Hematopoietic multipotent progenitor cell treated with erythropoietin and hydrocortisone succinate and interleukin-3 and kit ligand, for 15 days (in vitro differentiated cells): ENCODE measurements at regions not wholly inside any gene's neighbourhood (a gene's known extent, or its start where the extent isn't known, plus 50 kb on each side); places are given as distances from the start of the nearest gene placed in this dataset.
"Not testable (repeated sequence)": the region's sequence is repeated elsewhere in the genome, so short reads cannot be mapped to it uniquely, and the experiment has no call there.

Experiments
- DNase-seq: peaks from one replicate; pipeline ENCODE4 v3.0.0-alpha.2; 2015; ENCODE audit warnings: low spot score

DNA sequence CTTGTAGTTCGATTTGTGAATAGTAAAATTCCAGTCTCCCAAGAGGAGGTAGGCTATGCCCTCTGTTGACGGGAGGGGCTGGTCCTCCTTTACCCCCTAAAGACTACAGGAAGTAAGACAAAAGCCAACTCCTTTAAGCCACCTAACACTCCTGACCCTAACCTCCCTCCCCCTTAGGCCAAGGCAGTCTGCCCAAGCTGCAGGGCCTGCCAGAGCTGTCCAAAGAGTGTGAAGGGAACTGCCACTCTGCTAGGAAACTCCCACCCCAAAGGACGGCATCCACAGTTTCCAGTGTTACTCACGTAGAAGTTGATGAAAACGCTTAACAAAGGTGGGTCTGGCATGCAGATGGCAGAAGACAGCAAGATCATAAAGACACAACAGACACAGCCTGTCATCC lies 803.2 kb downstream of the PLA2G4A start:
- DNase-seq, result no peak

DNA sequence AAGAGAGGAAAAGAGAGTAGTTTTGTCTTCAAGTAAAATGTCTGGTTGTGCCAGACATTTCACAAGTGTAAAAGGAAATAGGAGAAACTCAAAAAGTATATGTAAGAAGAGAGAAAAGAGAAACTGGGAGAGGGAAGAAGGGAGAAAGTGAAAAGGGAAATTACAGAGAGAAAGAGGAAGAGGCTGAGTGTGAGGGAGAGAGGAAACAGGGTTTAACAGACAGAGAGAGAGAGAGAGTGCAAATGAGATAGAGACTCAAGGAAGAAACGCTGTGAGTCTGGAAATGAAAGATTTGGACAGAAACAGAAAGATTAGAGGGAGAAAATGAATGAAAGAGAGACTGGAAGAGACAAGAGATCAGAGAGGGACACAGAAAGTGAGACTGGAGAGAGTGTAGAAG lies 806.2 kb downstream of the PLA2G4A start:
- DNase-seq, result no peak

DNA sequence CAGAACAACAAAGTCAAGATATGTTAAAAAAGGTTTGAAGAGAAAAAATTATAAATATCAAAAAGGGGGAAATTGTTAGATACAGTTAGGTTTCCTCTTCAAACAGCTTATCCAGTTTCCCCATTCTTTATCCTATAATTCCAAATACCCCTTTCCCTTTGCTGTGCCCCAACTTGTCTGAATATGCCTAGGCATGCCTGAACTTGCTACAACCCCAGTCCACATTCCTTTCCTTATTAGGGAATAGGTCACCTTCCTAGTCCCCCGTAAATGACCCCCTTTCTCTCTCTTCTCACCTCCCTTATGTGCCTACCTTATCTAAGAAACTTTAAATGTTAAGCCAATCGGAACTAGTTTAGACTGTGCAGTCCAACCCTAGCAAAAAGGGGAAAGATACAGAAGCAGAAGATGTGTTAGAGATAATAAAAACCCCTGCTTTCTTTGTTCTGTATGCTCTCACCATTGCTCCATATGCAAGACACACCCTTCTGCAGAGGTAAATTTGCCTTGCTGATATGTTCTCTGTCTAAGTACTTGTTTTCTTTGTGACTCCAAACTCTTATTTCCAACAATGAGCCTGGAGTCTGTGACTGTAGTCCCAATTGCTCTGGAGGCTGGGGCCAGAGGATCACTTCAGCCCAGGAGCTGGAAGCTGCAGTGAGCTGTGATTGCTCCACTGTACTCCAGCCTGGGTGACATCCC lies 810.1 kb downstream of the PLA2G4A start:
- no peak for DNase-seq

DNA sequence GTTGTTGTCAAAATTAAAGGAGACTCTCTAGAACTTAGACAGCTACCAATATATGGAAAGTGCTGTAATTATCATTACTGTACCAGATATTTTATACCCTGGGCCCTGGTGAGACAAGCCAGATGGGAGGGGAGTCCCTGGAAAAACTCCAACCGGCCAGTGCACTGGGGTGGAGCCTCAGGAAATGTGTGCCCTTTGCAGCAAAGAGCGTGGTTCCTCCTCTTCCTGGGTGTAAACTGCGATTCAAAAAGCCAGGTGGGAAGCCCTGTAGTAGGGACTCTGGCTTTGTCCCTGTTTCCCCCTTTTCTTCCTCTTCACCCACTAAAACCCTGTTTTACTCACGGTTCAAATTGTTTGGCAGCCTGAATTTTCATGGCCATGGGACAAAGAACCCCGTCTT lies 812.3 kb downstream of the PLA2G4A start:
- no peak for DNase-seq

GRCh38 chr1:187641463-187641862 lies 812.7 kb downstream of the PLA2G4A start:
- no peak for DNase-seq

DNA sequence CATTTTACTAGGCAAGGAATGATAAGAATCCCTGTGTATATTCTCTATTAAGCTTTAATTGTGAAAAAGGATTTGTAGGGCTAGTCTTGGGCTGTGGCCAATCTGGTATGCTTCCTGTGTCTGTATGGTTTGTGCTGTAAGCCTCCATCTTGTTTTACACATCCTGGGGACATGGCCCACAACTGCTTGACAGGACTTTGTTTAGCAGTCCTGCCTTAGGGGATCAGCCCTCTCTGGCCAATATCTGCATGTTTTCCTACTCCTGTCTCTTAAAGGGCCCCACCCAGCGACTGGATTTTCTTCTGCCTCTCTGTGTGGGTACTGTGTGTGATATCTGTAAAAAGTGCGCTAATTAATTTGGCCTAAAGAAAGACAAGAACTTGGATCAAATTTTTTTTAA lies 813.2 kb downstream of the PLA2G4A start:
- no peak for DNase-seq

GRCh38 chr1:187645651-187646050 lies 816.9 kb downstream of the PLA2G4A start:
- DNase-seq, result no peak

GRCh38 chr1:187646536-187647107 lies 817.9 kb downstream of the PLA2G4A start:
- no peak for DNase-seq

DNA sequence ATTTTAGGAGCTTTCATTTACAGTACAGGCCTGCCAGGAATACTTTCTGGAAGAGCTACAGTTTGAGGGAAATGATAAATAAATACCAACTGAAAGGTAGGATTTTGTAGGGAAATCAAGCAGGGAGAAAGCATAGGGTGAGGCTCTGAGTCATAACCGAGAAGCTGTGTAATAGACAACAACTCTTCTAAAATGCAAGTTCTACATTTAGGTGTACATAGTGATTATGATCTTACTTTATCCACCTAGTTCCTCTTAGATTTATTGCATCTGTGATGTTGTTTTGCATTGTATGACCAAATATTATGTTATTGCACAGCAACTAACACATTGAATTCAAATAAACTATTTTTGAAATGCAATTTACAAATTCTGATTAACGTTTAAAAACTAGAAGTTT lies 819.3 kb downstream of the PLA2G4A start:
- no peak for DNase-seq

DNA sequence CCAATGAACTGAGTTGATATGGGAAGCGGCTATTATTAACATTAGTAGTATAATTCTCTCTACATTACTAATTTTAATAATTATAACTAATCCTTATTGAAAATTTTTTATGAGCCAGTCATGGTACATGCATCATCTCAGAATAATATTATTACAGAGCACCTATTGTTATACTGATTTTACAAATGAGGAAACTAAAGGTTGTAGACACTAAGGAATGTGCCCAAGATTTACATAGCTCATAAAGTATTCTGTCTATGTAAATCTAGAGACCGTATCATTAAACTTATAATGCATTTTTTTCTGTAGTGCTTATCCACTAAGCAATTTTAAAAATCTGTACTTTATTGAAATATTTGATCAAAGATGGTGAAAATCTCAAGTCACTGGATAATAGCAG lies 825.9 kb downstream of the PLA2G4A start:
- DNase-seq, result no peak

- DNase-seq, result no peak
These were observed 826.4 kb downstream of the PLA2G4A start for GRCh38 chr1:187655104-187655503.

GRCh38 chr1:187665483-187665882 lies 836.7 kb downstream of the PLA2G4A start:
- DNase-seq, result no peak

- DNase-seq, result no peak
These were observed 852.1 kb downstream of the PLA2G4A start for GRCh38 chr1:187680823-187681222.

DNA sequence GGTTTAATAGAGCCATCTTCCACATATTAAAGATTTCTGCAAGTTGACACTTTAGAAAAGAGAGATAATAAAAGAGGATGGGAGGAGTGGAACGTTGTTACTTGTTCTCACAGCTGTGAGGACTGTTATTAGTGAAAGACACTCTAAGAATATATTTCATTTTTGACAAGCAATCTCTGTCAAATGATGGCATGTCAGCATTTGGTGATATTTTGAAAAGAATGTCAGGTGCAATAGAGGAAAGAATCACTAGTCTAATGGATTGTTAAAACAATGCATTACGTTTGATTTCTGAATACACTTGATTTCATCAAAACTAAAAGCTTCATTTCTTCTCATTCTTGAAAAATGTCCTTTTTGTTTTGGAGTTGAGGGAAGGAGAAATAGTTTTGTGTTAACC lies 853.4 kb downstream of the PLA2G4A start:
- no peak for DNase-seq

DNA sequence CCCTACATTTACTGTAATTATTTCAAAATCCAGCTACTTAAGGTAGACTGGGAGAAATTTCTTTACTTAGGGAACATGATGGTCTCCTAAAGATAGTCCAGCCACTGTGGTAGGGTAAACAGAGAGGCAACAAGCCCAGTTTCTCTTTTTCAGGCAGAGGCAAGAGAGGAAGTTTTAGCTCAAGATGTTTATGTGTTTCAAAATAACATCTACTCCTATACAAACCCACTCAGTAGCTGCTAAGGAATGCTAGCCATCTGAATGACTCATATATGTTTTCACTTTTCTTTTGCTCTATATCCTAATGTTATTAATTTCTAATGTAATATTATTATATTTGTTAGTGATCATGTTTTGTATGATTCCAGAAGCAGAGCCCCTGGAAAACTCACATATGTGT lies 856.6 kb downstream of the PLA2G4A start:
- no peak for DNase-seq

DNA sequence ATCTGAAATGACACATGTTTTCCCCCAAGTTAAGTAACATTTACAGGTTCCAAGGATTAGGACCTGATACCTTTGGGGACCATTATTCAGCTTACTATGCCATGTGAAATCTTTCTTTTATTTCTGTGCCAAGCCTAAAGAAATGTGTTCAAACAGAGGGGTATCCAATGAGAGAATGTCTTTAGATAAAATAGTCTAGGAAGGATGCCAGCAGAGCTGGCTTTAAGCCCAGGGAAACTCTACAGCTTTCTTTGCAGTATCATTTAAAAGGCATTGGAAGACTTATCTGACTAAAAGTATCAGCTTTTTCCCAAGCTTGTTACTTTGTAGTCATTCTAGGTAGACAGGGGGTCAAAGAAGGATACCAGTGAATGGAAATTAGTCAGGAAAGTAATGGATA lies 860.4 kb downstream of the PLA2G4A start:
- no peak for DNase-seq

GRCh38 chr1:187691439-187691838 lies 862.7 kb downstream of the PLA2G4A start:
- DNase-seq, result no peak

GRCh38 chr1:187692799-187693198 lies 864.0 kb downstream of the PLA2G4A start:
- no peak for DNase-seq

DNA sequence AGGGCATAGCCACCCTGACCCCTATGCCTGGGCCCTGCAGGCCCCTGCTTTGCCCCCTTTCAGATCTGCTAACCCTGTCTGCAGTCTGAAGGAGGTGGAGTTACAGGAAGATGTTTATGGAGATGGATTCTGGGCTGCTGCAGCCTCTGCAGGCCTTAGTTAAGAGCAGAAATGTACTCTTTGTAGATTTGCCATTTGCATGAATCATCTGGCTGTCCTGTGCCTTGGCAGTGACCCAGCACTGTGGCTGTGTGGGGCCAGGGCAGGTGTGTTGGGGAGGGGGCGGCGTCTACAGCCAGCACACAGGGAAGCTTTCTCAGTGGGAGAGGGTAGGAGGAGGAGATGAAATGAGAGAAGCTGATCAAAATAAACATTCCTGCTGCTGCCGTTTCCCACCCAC lies 867.3 kb downstream of the PLA2G4A start:
- no peak for DNase-seq

DNA sequence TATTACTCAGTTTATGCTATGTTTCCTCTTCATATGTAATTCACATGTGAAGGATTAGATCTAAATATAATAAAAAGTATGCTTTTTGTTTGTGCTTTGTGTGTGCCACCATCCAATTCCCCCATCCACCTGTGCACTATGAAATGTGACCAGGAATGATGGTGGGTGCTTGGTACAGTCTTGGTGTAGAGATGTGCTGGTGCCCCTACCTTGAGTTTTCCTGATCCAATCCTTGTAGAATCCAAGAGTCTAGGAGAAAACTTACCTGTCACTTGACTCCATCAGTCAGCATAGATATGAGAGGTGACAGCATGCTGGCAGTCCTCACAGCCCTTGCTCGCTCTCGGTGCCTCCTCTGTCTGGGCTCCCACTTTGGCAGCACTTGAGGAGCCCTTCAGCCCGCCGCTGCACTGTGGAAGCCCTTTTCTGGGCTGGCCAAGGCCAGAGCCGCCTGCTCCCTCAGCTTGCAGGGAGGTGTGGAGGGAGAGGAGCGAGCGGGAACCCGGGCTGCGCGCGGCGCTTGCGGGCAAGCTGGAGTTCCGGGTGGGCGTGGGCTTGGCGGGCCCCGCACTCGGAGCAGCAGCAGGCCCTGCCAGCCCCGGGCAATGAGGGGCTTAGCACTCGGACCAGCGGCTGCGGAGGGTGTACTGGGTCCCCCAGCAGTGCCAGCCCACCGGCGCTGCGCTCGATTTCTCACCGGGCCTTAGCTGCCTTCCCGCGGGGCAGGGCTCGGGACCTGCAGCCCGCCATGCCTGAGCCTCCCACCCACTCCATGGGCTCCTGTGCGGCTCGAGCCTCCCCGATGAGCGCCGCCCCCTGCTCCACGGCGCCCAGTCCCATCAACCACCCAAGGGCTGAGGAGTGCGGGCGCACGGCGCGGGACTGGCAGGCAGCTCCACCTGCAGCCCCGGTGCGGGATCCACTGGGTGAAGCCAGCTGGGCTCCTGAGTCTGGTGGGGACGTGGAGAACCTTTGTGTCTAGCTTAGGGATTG lies 874.7 kb downstream of the PLA2G4A start:
- not testable (repeated sequence) for DNase-seq

GRCh38 chr1:187714470-187714869 lies 885.7 kb downstream of the PLA2G4A start:
- no peak for DNase-seq

DNA sequence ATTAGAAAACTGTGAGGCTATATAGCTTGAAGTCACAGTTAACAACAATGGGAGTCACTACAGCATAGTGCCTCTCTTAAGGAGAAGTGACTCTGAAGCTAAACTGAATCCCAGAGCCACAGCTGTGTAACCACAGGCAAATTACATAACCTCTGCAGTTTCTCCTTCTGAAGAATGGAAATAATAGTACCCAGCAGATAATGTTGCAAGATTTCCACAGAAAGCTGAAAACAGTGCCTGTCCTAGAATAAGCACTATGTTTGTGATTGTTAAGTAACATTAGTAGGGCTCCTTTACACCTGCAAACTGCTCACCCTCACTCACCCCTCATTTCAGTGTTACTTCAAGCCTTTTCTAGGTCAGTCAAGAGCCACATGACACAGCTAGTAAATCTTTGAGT lies 886.7 kb downstream of the PLA2G4A start:
- no peak for DNase-seq

GRCh38 chr1:187716160-187716559 lies 887.4 kb downstream of the PLA2G4A start:
- no peak for DNase-seq
